ENCODE measurements at regions not wholly inside any gene's neighbourhood (a gene's known extent, or its start where the extent isn't known, plus 50 kb on each side); places are given as distances from the start of the nearest gene placed in this dataset.
"Not testable (repeated sequence)": the region's sequence is repeated elsewhere in the genome, so short reads cannot be mapped to it uniquely, and the experiment has no call there.

DNA sequence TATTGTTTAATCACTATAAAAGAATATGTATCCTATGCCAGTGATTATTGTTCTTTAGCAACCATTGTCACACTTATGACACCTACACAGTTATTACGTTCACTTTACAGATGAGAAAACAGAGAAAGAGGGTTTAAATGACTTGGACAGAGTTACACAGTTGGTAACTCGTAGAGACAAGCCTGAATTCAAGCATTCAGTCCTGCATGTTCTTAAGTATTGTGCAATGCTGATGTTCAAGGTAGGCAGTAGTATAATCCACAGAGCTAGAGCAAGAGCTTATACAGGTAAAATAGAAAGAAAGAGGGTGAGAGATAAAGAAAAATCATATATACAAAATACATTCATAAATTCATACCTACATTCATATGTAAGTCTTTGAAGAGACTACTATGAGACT, 249.8 kb upstream of the ANXA10 start:
- DNase-seq: no peak

DNA sequence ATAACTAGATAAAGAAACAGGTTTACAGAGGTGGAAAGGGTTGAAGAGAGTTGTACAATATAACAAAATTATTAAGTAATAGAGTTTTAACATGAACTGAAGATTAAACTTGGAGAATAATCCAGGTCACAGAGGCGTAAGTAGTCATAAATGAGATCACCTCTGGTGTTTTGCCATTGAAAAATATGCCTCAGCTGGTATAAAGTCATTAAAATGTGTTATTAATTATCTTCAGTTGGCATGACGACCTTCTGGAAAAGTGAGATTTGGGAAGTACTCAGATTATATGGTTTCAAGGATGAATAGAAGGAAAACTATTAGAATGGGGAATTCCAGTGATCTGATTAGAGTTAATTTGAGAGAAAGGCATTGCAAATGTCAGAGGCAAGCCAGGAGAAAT, 237.5 kb upstream of the ANXA10 start:
- DNase-seq: no peak

DNA sequence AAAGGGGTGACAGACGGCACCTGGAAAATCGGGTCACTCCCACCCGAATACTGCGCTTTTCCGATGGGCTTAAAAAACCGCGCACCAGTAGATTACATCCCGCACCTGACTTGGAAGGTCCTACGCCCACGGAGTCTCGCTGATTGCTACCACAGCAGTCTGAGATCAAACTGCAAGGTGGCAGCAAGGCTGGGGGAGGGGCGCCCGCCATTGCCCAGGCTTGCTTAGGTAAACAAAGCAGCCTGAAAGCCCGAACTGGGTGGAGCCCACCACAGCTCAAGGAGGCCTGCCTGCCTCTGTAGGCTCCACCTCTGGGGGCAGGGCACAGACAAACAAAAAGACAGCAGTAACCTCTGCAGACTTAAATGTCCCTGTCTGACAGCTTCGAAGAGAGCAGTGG, 234.2 kb upstream of the ANXA10 start:
- not testable (repeated sequence) for DNase-seq

DNA sequence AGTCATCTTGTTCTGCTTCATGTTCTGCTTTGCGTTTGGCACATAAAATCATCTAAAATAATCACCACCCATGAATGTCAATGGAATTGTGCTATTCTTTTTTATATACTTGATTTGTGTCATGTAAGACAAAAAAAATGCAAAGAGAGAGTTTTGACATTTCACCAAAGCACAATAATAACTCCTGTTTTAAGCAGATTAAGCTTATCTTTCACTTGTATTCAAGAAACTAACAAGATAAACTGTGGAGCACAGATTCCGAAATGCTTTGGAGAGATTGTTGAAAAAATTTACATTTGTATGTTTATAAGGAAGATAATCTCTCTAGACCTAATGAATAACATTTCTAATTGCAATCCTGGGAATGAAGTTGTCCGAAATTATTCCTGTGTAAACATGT, 225.1 kb upstream of the ANXA10 start:
- DNase-seq: no peak

DNA sequence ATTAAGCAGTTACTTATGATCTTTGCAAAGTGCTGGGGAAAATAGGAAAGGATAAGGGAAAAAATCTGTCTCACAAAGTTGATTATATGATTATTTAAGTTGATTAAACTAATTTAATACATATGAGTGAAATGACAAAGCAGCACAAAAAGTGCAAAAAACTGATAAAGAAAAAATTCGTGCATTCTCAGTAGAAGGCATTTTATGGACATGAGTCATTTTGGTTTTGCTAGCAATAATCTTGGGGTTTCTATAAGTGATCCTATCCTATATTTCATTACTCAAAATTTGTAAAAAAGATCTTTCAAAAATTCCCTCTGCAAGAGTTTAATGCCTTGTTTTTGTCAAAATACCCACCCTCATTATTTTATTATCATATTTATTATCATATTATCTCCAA, 224.2 kb upstream of the ANXA10 start:
- no peak for DNase-seq

DNA sequence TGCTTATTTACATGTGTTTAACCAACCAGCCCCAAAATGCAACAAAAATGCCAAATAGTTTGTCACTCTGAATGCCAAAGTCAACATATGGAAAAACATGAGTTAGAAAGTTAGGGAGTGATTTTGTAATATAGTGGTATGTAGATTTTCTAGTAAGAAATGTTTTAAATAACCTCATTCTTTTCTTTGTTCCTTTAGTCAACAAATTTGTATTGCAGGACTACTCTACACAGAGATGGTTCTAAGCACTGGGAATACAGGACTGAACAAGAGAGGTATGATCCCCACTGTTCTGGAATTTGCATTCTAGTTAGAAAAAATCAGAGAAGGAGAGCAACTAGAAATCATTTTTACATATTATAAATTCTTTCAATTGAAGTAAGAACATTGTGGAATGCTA, 218.8 kb upstream of the ANXA10 start:
- no peak for DNase-seq

DNA sequence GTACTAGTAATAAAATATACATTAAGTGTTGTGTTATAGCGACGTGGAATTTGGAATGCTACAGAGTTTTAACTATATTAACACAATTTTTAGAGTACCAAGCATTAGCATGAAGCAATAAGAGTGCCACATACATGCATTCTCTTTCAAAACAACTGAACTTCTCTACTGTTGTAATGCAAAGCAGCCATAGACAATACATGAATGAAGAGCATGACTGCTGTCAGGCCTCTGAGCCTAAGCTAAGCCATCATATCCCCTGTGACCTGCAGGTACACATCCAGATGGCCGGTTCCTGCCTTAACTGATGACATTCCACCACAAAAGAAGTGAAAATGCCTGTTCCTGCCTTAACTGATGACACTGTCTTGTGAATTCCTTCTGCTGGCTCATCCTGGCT, 216.2 kb upstream of the ANXA10 start:
- DNase-seq: not testable (repeated sequence)

DNA sequence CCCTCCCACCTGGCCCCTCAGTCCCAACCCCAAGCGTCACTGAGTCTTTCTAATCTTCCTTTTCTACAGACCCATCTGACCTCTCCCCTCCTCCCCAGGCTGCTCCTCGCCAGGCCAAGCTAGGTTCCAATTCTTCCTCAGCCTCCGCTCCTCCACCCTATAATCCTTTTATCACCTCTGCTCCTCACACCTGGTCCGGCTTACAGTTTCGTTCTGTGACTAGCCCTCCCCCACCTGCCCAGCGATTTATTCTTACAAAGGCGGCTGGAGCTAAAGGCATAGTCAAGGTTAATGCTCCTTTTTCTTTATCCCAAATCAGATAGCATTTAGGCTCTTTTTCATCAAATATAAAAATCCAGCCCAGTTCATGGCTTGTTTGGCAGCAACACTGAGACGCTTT, 214.5 kb upstream of the ANXA10 start:
- DNase-seq: not testable (repeated sequence)

DNA sequence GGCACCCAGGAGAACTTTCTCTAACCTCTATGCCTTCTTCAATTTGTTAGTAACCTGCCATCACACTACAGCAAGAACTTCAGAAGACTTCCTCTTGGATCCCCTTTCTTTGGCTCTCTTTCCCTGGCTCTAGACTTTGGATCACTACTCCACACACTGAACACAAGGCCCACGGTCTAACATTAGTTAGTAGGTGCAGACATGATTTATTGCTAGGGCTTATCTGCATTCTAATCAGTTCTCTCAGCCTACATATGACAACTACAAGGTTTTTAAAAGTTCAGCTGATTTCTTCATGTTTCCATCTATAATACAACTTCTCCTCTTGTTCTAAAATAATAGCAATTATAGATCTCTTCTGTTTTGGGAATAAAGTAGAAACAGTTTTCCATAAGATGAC, 209.1 kb upstream of the ANXA10 start:
- no peak for DNase-seq

DNA sequence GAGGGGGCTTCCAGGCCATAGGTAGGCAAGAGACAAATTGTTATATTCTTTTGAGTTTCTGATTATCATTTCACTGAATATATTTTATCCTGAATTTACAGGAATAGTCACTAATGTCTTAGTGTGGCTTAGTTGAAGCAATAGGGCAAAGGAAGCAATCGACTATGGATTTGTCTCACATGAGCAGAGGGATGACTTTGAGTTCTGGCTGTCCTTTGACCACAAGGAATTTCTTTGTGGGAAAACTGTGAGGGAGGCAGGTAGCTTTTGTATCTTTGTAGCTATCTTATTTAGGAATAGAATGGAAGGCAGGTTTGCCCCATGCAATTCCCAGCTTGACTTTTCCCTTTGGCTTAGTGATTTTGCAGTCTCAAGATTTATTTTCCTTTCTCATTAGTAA, 207.3 kb upstream of the ANXA10 start:
- no peak for DNase-seq

DNA sequence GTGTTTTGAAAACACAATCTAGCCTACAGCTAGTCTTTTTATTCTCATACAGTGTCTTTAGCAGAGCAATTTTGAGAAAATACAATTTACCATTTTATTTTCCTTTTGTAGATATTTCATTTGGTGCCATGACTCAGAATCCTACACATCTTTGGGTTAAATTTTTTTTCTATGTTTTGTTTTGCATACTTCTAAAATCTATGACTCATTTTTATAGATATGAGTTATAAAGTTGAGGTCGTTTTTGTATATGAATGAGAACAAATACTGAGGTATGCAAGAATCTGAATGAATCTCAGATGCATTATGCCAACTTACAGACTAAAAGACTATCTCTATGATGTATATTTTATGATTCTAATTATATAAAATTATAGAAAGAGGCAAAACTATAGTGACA, 206.5 kb upstream of the ANXA10 start:
- no peak for DNase-seq

DNA sequence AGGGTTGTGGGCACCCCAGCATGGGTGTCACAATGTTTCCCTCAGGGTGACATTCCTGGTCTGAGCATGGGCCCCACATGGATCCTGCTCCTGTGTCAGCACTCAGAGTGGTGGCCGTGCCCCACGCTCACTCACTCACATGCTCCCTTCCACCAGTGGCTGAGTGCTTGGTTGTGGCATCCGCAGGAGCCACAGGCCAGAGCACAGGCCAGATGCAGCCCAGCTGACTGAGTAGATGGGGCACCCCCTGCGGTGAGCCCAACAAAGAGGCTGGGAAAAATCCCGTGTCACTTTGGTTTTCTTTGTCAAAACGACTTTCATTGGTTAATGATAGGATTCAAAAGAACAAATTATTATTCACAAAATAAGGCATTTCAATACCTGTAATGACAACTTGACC, 204.6 kb upstream of the ANXA10 start:
- no peak for DNase-seq

DNA sequence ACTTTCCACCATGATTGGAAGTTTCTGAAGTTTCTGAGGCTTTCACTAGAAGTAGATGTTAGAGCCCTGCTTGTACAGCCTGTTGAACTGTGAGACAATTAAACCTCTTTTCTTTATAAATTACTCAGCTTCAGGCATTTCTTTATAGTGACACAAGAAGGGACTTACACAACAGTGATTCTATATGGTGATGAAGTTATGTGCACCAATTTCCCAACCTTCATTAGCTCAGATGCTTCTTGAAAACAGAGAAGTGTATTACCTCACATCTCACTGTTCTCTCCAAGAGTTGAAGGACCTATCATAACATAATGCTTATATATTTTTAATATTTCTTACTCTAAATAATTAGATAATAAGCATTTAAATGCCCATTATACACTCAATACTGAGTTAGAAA, 202.1 kb upstream of the ANXA10 start:
- no peak for DNase-seq

DNA sequence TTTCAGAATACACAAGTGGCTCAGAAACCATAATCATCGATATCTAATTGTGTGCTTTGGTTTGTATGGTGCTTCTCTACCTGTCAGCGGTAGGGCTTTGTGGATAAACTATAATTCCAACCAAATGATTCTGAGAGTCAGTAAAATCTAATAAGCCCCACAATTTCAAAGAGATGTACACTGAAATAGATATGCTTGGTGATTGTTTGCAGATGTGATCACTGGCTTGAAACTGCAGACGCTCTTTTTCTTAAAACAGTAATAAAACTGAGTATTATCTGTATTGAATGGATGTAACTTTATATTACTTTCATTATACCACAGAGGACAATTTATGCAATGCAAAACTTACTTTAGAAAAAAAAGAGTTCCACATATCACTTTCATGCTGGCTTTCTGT, 198.8 kb upstream of the ANXA10 start:
- no peak for DNase-seq

DNA sequence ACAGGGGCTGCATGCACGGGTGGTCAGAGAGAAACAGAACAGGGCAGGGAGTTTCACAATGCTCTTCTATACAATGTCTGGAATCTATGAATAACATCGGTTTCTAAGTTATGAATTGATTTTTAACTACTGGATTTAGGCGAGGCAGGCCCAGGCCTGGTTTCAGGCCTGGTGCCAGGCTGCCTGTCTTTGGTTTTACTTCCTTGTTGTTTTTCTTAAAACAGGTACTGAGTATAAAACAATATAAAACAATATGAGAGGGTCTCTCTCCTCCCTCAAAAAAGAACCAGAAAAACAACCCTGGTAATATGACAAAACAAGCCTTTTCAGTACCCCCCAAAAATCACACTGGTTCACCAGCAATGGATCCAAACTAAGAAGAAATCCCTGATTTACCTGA, 196.1 kb upstream of the ANXA10 start:
- DNase-seq: not testable (repeated sequence)

DNA sequence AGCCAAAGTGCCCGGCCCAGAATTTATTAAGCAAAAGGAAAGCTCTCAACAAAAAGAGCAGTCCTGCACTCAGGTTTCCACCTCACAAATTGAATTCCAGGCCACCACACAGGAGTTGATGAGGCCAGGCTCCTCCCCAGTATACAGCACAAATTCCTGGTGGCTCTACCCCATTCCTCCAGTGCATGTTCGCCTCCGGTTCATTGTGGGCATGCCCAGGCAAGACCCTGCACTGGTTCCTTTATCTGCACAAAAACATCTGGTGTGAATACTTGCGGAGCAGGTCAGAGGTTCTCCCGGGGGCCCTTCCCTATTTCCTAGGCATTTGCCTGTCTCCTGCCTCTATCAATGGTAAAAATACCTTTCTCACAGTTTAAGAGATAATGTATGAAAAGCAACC, 195.2 kb upstream of the ANXA10 start:
- no peak for DNase-seq

DNA sequence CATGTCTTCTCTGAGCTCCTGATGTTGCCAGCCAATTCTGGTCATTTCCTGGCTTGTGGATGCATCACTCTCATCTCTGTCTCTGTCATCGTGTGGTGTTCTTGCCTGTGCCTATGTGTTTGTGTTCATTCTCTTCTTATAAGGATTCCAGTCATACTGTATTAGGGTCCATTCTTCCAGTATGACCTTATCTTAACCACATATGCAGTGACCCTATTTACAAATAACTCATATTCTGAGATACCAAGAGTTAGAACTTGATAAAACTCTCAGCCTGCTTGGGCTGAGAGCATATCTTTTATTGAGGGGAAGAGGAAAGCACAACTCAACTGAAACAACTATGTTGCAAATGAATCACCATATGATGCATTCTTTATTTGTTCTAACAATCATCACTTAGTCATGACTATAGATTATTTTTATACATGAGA, 189.0 kb upstream of the ANXA10 start:
- DNase-seq: no peak

DNA sequence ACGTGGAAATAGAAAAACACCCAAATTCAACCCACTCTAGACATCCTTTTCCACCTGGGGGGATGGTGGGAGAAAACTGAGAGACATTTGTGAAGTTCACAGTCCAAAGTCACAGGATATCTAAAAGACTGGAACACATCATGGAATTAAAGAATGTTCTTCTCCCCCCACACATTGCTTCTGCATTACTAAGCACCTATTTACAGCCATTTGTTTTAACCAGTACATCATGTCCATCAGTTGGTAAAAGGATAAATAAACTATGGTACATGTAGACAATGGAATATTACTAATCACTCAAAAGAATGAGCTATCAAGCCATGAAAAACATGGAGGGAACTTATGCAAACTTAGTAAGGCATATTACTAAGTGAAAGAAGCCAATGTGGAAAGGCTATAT, 185.5 kb upstream of the ANXA10 start:
- DNase-seq: no peak

DNA sequence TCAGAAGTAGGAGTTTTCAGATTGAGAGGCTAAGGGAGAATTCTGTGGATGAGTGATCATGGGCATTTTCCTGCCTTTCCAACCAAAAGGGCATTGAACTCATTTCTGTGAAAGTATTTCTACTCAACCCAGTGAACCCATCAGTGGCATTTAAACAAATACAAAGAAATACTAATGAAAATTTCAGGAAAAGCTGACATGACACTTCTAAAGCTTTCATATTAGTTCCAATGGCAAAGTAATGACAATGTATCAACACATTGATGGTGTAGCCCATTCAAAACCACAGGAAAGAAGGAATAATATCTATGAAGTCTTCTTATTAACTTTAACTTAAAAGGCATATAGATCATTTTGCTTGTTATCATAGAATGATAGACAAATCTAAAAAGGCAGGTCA, 183.5 kb upstream of the ANXA10 start:
- no peak for DNase-seq

DNA sequence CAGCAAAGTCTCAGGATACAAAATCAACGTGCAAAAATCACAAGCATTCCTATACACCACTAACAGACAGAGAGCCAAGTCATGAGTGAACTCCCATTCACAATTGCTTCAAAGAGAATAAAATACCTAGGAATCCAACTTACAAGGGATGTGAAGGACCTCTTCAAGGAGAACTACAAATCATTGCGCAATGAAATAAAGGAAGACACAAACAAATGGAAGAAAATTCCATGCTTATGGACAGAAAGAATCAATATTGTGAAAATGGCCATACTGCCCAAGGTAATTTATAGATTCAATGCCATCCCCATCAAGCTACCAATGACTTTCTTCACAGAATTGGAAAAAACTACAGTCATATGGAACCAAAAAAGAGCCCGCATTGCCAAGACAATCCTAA, 179.8 kb upstream of the ANXA10 start:
- not testable (repeated sequence) for DNase-seq

DNA sequence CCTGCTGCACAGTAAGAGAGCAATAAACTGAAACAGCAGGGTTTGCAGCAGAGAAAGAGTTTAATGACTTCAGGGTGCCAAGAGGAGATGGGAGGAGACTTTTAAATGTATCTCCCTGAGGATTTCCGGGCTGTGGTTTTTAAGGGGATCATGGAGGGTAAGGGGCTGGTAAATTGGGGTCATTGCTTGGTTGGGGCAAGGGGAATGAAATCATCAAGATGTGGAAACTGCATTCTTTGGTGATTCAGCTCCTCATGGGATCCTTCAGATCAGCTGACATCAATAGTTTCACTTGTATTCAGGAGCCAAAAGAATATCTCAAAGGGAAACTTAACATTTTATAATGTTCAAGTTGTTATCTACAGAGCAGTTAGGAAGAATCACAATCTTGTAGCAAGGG, 174.3 kb upstream of the ANXA10 start:
- no peak for DNase-seq

DNA sequence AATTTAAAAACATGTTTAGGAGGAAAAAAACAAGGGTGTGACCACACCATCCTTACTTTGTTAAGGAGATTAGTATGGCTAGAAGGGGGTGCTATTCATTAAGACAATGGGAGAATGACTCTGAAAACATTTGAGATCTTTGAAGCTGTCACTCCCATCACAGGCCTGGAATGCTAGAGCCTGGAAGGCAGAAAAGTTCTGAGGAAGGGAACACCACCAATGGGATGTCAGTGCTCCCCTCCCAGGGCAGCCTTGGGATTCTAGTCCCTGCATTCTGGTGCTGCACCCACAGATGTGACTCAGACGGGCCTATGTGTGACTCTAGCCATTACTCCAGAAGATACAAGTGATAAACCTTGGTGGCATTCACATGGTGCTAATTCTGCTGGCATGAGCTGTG, 162.2 kb upstream of the ANXA10 start:
- no peak for DNase-seq

DNA sequence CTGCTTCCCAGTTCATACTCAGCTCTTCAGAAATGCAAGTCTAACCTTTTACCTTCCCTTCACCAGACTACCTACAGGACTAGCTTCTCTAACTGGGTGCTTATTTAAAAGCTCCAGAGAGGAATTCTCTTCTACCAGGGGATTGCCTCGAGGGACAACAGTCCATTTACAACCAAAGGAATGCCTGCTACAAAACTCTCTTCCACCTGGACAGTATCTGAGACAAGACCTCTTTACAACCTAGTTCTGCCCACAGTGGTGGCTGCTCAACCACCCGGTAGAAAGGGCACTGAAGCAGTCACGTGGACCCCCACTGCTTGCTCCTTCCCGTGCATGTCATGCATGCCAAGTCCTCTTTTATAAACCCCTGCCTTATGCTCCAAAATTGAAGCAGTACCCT, 158.1 kb upstream of the ANXA10 start:
- no peak for DNase-seq

DNA sequence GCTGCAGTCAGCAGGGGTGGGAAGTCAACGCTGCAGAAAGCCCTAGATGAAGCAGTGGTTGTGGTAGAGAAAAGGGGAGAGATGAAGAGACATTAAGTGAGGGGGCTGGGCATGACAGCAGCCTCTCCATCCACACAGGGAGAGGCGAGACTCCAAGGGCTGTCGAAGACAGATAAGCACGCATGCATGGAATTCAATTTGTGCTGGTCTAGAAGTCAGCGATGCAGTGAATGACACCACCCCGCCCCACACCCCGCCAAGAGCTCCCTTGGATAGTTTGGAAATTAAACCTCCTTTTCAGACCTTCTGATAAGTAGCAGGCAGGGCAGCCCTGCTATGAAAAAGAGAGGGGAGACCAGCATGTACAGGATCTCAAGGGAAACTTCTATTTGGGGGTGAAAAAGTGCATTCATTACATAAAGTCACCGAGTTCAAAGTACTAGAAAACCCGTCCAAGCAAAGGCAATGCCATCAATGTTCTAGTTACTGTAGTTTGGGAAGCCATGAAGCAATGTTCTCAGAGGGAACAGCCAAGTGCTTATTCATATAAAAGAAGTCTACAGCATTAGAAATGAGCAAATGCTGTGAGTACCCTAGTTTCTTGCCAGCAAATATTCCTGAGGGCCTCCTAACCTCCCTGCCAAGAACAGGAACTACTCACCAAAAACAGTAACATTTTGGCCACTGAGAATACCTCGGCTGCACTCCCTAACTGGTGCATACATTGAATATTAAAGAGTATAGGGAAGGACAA, 152.3 kb upstream of the ANXA10 start:
- no peak for DNase-seq

DNA sequence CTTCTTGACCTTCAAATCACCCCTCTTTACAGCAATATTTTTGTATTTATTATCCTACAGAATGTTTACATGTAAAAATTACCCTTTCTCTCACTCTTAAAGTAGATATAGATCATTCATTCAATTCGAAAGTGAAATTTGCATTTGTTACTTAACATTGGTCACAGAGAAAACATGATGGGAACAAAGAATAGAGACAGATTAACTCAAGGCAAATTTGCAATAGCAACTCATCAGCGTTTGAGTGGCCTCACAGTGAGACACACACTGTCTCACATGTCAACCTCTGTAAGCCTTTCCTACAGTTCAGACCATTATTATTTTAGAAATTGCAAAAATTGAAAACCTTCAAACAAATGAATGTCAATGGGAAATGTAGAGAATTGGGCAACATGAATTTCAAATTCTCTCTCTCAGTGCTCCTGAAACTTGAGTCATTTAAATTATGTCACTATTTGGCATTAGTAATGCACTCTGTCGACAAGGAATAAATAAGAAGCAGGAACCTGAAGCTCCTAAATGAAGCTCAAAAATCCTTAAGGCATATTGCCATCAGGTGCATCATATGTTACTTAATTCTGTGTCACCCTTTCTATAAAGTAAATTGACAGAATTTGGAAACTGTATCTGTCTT, 148.3 kb upstream of the ANXA10 start:
- DNase-seq: no peak

All from right kidney (tissue), 1 donor.